ENCODE measurements at regions not wholly inside any gene's neighbourhood (a gene's known extent, or its start where the extent isn't known, plus 50 kb on each side); places are given as distances from the start of the nearest gene placed in this dataset.

DNA sequence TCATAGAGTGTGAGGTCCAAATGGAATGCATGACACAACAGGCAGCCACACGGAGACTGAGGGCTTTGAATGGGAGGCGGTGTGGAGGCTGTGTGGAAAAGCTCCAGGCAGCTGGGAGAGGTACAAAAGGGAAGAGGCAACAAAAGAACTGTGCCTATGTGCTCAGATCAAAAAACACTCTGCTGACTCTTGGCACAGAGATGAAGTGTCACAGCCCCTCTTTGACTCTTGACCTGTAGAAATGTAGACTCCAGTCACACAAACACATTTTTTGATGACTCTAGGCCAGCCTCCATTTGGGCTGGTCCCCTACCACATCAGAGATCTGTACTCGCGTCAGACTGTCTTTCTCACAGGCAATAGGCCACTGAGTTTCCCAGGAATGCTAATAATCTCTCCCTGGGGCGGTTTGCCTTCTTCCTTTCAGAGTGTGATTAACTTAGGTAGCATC is 456.0 kb downstream of the TUSC7 start:
- Mint-ChIP-seq H3K27me3 (no peaks in the 10 kb centered on the region), H3K27ac (no peak overlapping the region), H3K36me3 (ENCODE audit: low read depth) (no peaks in the 10 kb centered on the region), H3K4me1 (ENCODE audit: low read depth) (no peaks in the 10 kb centered on the region), H3K9me3 (no peaks in the 10 kb centered on the region), H3K4me3 (no peak overlapping the region)
- intact Hi-C loops (cut with micrococcal nuclease) = no loop called here

DNA sequence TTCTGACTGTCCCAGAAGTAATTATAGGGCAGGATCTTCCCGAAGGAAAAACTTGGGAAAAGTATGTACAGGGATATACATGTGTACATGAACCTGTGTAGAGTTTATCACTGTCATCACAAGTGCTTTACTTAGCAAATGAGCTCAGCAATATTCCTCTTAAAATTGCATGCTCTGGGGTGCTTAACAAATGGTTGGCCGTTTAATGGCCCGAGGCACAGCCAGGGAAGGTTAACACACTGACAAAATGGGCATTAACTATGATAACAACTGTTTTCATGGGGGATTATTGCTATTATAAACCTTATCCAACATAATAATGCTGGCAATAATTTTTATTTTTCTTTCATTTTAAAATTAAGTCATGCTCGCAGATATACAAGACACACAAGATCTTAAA is 459.3 kb downstream of the TUSC7 start:
- intact Hi-C loops (cut with micrococcal nuclease) = no loop called here
- Mint-ChIP-seq H3K4me1 (ENCODE audit: low read depth) (no peaks in the 10 kb centered on the region), H3K27ac (no peak overlapping the region), H3K4me3 (no peak overlapping the region), H3K36me3 (ENCODE audit: low read depth) (no peaks in the 10 kb centered on the region), H3K27me3 (no peaks in the 10 kb centered on the region), H3K9me3 (no peaks in the 10 kb centered on the region)

DNA sequence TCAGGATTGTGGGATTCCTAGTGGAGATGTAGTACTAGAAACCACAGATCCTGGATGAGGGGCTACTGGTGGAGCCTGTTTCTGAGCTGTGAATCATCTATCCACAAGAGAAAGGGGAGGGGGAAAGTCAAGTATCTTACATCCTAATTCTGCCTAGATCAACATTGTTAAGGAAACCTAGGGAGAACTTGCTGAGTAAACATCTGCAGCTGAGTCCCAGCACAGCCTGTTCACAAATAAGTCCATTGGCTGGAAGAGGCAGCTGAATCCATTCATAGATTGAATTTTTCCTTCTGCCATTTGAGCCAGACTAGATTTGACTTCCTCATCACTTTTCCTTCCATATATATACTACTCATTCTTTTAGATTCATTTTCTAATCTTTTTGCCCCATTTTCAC is 460.5 kb downstream of the TUSC7 start:
- intact Hi-C loops (cut with micrococcal nuclease) = no loop called here
- H3K9me3 Mint-ChIP-seq = no peaks in the 10 kb centered on the region
- H3K27me3 Mint-ChIP-seq = no peaks in the 10 kb centered on the region
- H3K36me3 Mint-ChIP-seq (ENCODE audit: low read depth) = no peaks in the 10 kb centered on the region
- H3K4me3 Mint-ChIP-seq = no peak overlapping the region
- no peak overlapping the region for H3K27ac Mint-ChIP-seq
- H3K4me1 Mint-ChIP-seq (ENCODE audit: low read depth) = no peaks in the 10 kb centered on the region

DNA sequence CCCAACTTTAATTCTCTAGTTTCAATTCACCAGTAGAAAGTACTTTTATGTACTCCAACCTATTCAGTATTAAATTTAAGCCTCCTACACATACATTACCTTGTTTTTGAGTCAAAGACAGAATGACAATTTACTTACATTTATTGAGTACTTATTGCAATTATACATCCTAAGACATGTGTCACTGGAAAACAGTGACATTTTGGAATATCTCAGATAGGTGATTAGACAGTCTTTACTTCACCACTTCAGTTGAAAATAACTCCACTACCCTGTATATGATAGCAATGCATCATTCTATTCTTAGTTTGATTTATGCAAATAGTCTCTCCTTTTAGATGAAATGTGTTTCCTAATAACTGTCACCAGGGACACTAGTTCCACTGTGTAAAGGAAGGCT is 461.5 kb downstream of the TUSC7 start:
- Mint-ChIP-seq H3K4me3 (no peak overlapping the region), H3K36me3 (ENCODE audit: low read depth) (no peaks in the 10 kb centered on the region), H3K4me1 (ENCODE audit: low read depth) (no peaks in the 10 kb centered on the region), H3K27me3 (no peaks in the 10 kb centered on the region), H3K9me3 (no peaks in the 10 kb centered on the region), H3K27ac (no peak overlapping the region)
- intact Hi-C loops (cut with micrococcal nuclease) = no loop called here

DNA sequence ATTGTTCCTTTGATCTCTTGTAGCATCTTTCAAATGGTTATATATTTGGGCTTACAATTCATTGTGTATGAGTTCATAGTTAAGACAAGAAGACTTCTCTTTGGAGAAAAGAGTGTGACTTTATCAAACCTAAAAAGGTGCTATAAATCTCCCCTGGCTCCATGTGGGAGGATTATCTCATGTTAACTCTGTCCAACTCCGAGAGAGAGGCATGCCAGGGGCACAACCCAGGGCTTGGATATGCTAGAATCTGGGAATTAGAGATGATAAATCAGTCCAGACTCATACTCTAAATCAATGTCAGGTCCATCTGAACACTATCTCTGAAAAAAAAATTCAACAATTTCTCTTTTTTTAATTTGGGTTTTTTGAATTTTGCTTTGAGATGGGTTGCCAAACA is 462.8 kb downstream of the TUSC7 start:
- no peaks in the 10 kb centered on the region for H3K9me3 Mint-ChIP-seq
- H3K27ac Mint-ChIP-seq = no peak overlapping the region
- H3K4me1 Mint-ChIP-seq (ENCODE audit: low read depth) = no peaks in the 10 kb centered on the region
- no peaks in the 10 kb centered on the region for H3K36me3 Mint-ChIP-seq (ENCODE audit: low read depth)
- intact Hi-C loops (cut with micrococcal nuclease) = no loop called here
- no peak overlapping the region for H3K4me3 Mint-ChIP-seq
- H3K27me3 Mint-ChIP-seq = no peaks in the 10 kb centered on the region

DNA sequence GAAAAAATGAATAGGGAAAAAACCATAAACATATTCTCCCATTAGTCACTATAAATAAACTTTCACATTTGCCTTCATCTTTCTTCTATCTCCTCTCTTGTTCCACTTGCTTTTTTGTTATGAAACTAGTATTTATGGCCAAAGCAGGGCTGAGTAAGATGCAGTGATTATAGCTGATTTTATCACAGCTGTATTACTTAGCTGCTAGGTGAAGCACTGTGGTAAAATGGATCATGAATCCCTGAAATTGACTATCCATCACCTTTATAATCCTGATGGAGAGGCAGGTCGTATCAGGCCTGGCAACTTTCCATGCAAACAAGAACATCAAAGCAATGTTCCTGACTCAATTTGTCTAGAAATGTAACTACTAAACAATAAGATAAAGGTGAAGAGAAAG is 471.6 kb downstream of the TUSC7 start:
- Mint-ChIP-seq H3K4me3 (no peak overlapping the region), H3K27ac (no peak overlapping the region), H3K9me3 (peaks cover 8% of the 10 kb centered on the region), H3K4me1 (ENCODE audit: low read depth) (no peaks in the 10 kb centered on the region), H3K27me3 (no peaks in the 10 kb centered on the region), H3K36me3 (ENCODE audit: low read depth) (no peaks in the 10 kb centered on the region)
- intact Hi-C loops (cut with micrococcal nuclease) = no loop called here

DNA sequence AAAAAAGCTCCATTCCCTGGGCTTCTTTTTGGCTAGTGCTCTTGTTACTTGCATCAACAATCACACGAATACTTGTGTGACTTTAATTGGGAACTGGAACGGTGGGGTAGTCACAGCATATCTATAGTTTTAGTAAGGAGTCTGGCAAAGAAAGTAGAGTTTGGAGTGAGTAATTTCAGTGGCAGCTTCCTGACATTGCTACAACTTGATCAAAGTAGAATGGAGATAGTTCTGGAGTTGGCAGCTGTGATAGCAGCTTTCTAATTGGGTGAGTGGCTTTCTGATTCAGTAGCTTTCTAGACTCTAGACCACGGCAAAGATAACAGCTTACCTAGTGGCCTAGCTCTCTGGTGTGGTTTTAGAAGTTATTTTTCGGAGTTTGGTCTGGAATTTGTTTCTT is 475.0 kb downstream of the TUSC7 start:
- H3K27me3 Mint-ChIP-seq = no peaks in the 10 kb centered on the region
- H3K4me3 Mint-ChIP-seq = no peak overlapping the region
- no peaks in the 10 kb centered on the region for H3K4me1 Mint-ChIP-seq (ENCODE audit: low read depth)
- H3K36me3 Mint-ChIP-seq (ENCODE audit: low read depth) = no peaks in the 10 kb centered on the region
- no peak overlapping the region for H3K27ac Mint-ChIP-seq
- peaks cover 6% of the 10 kb centered on the region for H3K9me3 Mint-ChIP-seq
- intact Hi-C loops (cut with micrococcal nuclease) = no loop called here

DNA sequence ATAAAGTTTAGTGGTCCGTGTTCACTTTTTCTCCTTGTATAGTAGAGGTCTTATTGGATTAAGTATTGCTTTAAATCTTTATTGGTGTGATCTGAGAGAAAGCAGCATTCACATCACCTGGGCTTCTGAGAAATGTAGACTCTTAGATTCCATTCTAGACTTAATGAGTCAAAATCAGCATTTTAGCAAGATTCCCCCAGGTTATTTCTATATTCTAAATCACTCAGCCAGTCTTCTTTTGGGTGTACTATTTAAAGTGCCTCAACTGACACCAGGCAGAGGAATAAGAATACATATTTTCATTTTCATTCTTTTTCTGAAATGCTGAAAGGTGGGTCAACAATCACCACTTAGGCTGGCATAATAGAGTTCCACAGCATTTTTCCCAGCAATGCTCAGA is 481.7 kb downstream of the TUSC7 start:
- Mint-ChIP-seq H3K4me1 (ENCODE audit: low read depth) (no peaks in the 10 kb centered on the region), H3K9me3 (no peaks in the 10 kb centered on the region), H3K36me3 (ENCODE audit: low read depth) (no peaks in the 10 kb centered on the region), H3K27me3 (no peaks in the 10 kb centered on the region), H3K27ac (no peak overlapping the region), H3K4me3 (no peak overlapping the region)
- intact Hi-C loops (cut with micrococcal nuclease) = no loop called here

DNA sequence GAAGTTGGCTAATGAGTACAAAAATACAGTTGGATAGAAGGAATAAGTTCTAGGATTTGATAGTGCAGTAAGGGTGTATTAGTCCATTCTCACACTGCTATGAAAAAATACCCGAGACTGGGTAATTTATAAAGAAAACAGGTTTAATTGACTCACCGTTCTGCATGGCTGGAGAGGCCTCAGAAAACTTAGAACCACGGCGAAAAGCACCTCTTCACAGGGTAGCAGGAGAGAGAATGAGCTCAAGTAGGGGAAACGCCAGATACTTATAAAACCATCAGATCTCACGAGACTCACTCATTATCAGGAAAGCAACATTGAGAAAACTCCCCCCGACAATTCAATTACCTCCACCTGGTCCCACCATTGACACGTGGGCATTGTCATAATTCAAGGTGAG is 483.3 kb downstream of the TUSC7 start:
- no peaks in the 10 kb centered on the region for H3K9me3 Mint-ChIP-seq
- H3K4me3 Mint-ChIP-seq = no peak overlapping the region
- H3K27me3 Mint-ChIP-seq = no peaks in the 10 kb centered on the region
- H3K27ac Mint-ChIP-seq = no peak overlapping the region
- no peaks in the 10 kb centered on the region for H3K4me1 Mint-ChIP-seq (ENCODE audit: low read depth)
- intact Hi-C loops (cut with micrococcal nuclease) = no loop called here
- no peaks in the 10 kb centered on the region for H3K36me3 Mint-ChIP-seq (ENCODE audit: low read depth)

DNA sequence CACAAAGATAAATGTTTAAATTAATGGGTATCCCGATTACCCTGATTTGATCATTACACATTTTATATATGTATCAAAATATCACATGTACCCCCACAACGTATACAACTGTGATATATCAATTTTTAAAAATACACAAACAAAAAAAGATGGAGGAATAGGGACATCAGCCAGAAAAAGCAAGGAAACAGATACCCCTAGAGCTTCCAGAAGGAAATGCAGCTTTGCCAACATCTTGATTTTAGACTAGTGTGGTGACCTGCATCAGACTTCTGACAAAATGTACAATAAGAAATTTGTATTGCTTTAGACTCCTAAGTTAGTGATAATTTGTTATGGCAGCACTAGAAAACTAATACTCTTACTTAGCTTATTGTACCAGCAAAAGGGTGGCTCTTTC is 483.8 kb downstream of the TUSC7 start:
- Mint-ChIP-seq H3K27ac (no peak overlapping the region), H3K9me3 (no peaks in the 10 kb centered on the region), H3K4me1 (ENCODE audit: low read depth) (no peaks in the 10 kb centered on the region), H3K27me3 (no peaks in the 10 kb centered on the region), H3K36me3 (ENCODE audit: low read depth) (no peaks in the 10 kb centered on the region), H3K4me3 (no peak overlapping the region)
- intact Hi-C loops (cut with micrococcal nuclease) = no loop called here

DNA sequence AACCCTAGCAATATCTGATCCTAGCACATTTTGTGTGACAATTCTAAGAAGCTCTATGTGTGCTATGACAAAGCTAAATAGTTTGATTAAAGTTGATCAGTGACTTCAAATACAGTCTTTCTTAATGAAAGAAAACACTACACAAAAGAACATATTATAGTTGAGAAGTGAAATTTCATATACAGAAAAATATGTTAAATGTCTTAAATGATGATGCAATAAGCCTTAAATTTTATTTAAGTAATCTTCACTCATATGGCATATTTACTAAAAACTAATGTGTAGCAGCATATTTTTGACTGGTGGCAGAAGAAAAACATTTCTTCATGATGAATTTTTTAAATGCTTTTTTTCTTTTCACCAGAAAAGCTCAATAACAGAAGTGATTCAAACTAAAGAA is 485.5 kb downstream of the TUSC7 start:
- intact Hi-C loops (cut with micrococcal nuclease) = no loop called here
- no peaks in the 10 kb centered on the region for H3K4me1 Mint-ChIP-seq (ENCODE audit: low read depth)
- H3K36me3 Mint-ChIP-seq (ENCODE audit: low read depth) = no peaks in the 10 kb centered on the region
- H3K27ac Mint-ChIP-seq = no peak overlapping the region
- H3K27me3 Mint-ChIP-seq = no peaks in the 10 kb centered on the region
- no peak overlapping the region for H3K4me3 Mint-ChIP-seq
- H3K9me3 Mint-ChIP-seq = no peaks in the 10 kb centered on the region

DNA sequence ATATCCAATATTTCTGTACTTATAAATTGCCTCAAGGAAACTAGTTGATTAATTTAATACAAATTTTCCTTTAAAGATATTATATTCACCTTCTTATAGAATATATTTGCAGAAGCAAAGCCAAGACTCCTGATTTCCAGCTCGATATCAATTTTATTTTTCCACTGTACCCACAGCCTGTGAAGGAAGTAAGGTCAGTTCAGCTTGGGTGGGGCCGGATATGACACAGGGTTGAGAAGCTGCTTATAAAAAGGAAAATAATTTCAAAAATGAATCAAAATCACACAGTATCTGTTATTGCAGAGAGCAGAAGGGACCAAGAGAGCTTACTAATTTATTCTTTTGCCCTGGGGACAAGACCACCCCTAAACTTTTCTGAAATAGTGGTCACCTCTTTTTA is 491.4 kb downstream of the TUSC7 start:
- Mint-ChIP-seq H3K36me3 (ENCODE audit: low read depth) (no peaks in the 10 kb centered on the region), H3K4me1 (ENCODE audit: low read depth) (no peaks in the 10 kb centered on the region), H3K4me3 (no peak overlapping the region), H3K9me3 (no peaks in the 10 kb centered on the region), H3K27me3 (no peaks in the 10 kb centered on the region), H3K27ac (no peak overlapping the region)
- intact Hi-C loops (cut with micrococcal nuclease) = no loop called here

DNA sequence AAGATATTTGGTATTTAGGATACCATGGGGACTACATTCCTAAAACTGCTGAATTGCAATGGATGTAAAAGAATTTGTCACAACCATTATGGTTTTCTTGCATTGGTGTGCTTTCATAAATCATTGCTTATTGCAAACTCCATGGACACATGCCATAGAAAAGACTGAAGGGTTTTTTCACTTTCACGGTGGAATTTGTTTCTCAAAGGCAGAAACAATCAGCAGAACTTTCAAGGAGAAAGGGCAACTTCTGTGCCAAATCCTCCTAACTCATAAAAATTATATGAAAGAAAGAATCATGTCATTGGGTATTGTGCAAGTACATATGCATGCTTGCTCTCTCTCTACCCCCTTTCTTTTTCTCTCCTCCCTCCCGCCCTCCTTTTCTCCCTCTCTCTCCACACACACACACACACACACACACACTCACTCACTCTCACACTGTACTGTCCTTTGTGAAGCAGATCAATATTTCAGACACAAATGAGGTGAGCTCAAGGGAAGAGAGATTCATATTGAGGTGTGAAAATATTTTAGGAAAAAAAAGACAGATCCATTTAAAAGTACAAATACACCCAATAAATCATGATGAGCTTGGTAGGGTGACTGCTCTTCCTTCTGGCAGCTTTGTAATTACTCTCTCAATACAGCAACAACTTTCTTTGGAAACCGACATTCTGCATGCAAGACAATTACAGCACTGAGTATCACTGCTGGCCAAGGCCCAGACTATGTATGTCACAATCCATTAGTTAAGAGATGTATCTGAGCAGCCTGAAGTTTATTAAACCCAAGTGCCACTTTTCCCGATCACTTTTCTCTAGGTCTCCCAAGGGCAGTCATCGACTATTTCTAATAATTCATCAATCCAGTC is 492.6 kb downstream of the TUSC7 start:
- peaks cover under 1% of the 10 kb centered on the region for H3K9me3 Mint-ChIP-seq
- no peak overlapping the region for H3K4me3 Mint-ChIP-seq
- H3K27me3 Mint-ChIP-seq = no peaks in the 10 kb centered on the region
- H3K36me3 Mint-ChIP-seq (ENCODE audit: low read depth) = no peaks in the 10 kb centered on the region
- intact Hi-C loops (cut with micrococcal nuclease) = no loop called here
- no peaks in the 10 kb centered on the region for H3K4me1 Mint-ChIP-seq (ENCODE audit: low read depth)
- H3K27ac Mint-ChIP-seq = no peak overlapping the region

DNA sequence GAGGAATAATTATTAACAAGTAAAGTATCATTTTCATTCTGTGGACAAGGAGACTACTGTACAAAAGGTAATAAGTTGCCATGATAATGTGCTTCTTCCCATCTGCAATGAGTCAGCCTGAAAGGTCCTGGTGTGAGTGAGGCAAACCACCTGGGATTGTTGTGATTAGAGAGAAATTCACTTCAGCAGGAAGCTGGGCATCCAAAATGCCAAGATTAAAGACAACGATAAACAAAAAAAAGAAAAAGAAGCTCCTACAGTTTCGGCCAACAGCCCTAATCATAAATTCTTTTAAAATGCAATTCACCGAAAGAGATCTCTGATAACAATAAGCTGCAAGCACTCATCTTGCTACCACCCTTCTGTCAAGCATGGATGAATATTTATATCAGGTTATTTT is 507.8 kb downstream of the TUSC7 start:
- no peak overlapping the region for H3K27ac Mint-ChIP-seq
- no peaks in the 10 kb centered on the region for H3K27me3 Mint-ChIP-seq

DNA sequence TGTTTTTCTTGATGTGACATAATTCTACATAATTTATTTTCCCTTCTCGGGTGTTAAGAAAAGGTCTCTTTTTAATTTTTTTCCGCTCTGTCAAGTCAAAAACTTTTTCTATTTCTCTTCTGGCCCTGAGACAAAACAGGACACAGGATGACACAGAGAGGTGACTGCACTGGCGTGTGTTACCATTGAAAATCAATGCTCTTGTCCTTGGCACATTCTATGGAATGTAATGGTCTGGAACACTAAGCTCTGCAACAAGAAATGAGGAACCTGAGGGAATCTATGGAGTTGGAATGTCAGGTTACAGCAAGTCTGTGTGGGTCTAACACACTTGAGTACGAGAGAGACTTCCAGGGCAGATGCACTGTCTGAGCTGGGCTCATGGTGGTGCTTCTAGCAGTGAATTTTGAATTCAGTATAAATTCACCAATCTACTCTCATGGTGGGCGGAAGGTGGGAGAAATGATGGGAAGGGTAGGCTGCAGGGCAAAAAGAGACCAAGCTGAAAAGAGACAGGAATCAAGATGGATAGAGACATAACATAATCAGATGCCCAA is 508.3 kb downstream of the TUSC7 start:
- Mint-ChIP-seq H3K9me3 (peaks cover 3% of the 10 kb centered on the region), H3K4me1 (ENCODE audit: low read depth) (no peaks in the 10 kb centered on the region), H3K36me3 (ENCODE audit: low read depth) (no peaks in the 10 kb centered on the region), H3K4me3 (no peak overlapping the region), H3K27me3 (no peaks in the 10 kb centered on the region), H3K27ac (no peak overlapping the region)
- intact Hi-C loops (cut with micrococcal nuclease) = no loop called here

More for the DNA sequence above, 507.8 kb downstream of the TUSC7 start:
- Mint-ChIP-seq H3K36me3 (ENCODE audit: low read depth) (no peaks in the 10 kb centered on the region), H3K4me1 (ENCODE audit: low read depth) (no peaks in the 10 kb centered on the region), H3K4me3 (no peak overlapping the region), H3K9me3 (peaks cover 8% of the 10 kb centered on the region)
- intact Hi-C loops (cut with micrococcal nuclease) = no loop called here
